Fibroblast of gingiva (primary cell): ENCODE measurements at regions not wholly inside any gene's neighbourhood (a gene's known extent, or its start where the extent isn't known, plus 50 kb on each side); places are given as distances from the start of the nearest gene placed in this dataset.
"Not testable (repeated sequence)": the region's sequence is repeated elsewhere in the genome, so short reads cannot be mapped to it uniquely, and the experiment has no call there.

Experiments used
- DNase-seq: peaks from one replicate; pipeline ENCODE4 v3.0.0-alpha.2; 2011; ENCODE audit warnings: low read depth

GRCh38 chr16:86716649-86717048 is 138.3 kb downstream of the FOXL1 start:
- no peak for DNase-seq

GRCh38 chr16:86718118-86718517 is 139.8 kb downstream of the FOXL1 start:
- no peak for DNase-seq

- peak; percentile 82 for DNase-seq
Observed at GRCh38 chr16:86722970-86723369, 144.6 kb downstream of the FOXL1 start.

DNA sequence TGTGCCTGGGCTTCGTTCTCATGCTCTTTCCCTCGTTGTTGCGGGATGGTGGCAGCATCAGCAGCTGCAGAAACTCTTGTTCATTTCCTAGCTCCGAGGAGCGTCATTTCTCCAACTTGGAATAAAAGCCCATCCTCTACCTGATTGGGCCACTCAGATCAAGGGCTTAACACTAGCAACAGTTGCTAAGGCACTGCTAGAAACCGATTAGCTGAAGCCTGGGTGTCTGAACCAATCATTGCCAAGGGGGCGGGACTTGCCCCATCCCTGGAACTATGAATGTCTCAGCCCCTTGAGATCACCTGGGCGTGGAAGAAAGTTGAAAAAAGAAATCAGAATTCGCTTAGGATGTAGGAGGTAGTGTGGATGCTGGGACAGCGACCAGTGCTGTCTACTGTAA is 145.3 kb downstream of the FOXL1 start:
- no peak for DNase-seq

DNA sequence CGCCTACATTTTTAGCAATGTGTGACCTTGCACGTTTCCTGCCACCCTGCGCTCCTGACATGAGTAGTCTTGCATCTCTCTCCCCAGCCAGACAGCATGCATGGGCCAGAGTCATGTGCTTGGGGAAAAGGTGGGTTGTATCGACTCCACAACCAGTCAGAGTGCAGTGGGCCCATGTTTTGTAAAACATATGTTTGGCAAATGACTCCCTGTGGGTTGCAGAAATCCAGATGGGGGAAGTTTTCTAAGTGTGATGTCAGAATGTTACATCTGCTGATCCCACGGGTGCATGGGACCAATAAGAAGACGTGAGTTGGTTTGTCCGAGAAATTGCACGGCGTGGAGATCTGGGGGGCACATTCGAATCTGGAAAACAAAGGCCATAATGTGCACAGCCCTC is 147.1 kb downstream of the FOXL1 start:
- DNase-seq = peak; percentile 31

DNA sequence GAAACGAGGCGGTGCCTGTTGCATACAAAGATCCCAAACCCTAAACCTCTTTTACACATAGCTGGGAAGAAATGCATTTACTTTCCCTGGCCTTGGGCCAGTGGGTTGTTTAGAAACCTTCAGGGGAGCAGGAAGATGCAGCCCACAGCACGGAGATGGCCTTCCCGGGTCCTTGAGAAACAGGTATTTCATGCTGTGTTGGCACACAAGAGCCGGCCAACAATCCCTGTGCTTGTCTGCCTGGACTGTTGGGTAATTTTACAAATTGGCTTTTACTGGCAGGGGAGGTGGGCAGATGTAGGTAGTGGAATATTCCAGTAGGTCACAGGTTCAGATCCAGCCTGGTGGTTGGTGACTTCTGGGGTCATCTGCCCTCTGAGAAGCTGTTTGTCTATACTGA is 148.0 kb downstream of the FOXL1 start:
- no peak for DNase-seq

GRCh38 chr16:86727131-86727530 is 148.8 kb downstream of the FOXL1 start:
- no peak for DNase-seq

DNA sequence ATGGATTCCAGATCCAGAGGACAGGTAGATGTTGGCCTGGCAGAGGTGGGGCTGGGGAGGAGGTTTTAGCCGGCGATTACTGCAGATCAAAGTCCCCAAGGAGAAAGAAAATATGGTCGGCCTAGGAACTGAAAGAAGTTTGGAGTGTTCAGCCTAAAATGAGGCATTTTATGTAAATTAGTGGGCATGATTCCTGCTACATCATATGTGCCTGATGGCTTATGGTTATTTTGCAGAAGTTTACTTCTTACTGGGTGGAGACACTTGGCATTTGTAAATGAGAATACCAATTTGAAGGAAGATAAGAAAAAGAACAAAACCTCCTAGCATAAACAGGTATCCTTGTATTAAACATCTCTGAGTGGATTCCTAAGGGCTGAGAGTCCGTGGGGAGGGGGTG is 149.3 kb downstream of the FOXL1 start:
- DNase-seq = no peak

GRCh38 chr16:86729686-86730085 is 151.3 kb downstream of the FOXL1 start:
- no peak for DNase-seq

- DNase-seq = no peak
Observed at GRCh38 chr16:86730086-86730485, 151.7 kb downstream of the FOXL1 start.

- DNase-seq = no peak
Observed at GRCh38 chr16:86730597-86730996, 152.2 kb downstream of the FOXL1 start.

- DNase-seq = peak; percentile 27
Observed at GRCh38 chr16:86732621-86733295, 154.4 kb downstream of the FOXL1 start.

DNA sequence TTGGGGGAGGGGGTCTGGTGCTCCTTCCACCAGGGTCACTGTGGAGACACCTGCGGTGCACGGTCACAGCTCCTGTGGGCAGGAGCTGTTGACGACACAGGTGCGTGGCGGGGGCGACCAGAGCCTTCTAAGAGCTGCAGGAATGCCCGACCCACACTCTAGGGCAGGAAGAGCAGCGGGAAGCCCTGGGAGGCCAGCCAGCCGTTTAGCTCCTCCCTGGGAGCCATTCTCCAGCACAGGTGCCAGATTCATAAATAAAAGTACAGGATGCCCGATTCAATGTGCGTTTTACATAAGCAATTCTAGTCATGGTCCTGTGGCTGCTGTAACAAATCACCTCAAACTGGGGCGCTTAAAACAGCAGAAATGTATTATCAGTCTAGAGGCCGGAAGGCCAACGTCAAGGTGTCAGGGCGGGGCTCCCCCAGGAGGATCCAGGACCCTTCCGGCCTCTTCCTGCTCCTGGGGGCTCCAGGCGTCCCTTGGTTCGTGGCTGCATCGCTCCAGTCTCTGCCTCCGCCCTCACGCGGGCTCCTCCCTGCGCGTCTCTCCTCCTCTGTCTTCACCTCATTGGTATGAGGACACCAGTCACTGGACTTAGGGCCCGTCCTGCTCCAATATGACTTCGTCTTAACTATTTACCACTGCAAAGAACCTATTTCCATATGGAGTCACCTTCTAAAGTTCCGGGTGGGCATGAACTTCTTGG is 155.4 kb downstream of the FOXL1 start:
- DNase-seq = no peak

DNA sequence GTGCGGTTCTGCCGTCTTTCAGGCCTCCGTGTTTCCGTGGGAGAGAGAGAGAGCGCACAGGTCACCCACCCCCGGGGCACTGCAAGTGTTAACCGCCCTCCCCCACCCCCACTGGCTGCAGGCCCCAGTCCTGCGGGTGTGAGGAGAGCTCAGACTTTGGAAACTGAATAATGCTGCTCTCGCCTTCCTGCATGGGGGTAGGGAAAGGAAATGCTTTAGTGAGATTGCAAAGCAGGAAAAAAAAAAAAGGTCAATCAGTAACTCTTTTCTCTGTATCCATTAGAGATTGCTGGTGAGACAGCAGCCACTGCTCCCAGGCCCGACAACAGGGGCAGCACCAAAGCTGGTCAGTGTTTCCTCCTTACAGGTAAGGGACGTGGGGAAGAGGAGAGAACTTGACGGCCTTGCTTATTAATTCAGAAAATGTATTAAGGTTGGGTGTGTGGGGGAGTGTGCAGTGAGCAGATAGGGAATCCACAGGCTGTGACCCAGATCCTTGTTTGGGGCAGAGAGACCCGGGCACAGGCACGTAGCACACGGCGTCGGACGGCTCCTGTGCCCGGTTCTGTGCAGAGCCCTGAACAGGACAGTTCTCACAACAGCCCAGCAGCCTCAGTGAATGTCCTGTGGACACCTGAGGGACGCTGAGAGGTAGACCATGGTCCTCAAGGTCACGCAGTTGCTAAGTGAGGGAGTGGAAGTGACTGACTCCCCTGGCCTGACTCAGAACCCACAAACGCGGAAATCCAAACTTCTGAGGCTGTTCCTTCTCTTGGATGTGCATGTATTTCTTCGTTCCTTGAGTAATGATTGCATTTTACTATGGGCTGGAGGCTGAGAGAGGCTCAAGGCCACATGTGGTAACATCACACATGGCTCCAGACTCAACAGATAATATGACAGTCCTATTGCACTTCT is 156.5 kb downstream of the FOXL1 start:
- no peak for DNase-seq

DNA sequence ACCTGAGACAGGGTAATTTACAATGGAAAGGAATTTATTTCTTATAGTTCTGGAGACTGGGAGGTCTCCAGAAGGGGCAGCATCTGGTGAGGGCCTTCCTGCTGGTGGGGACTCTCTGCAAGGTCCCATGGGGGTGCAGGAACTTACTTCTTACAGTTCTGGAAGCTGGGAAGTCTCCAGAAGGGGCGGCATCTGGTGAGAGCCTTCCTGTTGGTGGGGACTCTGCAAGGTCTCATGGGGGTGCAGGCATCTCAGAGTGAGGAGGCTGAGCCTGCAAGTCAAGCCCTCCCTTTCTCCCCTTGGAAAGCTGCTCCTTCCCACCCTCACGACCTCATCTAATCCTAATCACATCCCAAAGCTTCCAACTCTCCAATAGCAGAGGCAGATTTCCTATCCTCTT is 157.4 kb downstream of the FOXL1 start:
- DNase-seq = no peak

DNA sequence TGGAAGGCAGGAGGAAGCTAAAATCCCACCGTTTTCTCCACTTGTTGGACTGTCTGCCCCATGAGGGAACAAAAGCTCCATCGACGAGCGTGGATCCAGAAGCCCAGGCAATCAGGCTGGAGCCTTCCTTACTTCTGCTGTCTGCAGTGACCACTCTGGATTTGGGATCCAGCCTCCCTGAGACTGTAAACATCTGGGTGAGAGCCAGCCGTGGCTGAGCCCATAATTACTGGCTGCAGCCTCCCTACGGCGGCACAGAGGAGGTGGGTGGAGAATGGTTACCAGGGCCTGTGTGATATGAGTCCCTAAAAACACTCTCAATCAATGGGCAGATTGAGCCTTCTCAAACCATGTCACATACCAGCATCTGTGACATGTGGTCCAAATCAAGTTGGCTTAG is 158.2 kb downstream of the FOXL1 start:
- DNase-seq = no peak

- DNase-seq = no peak
Observed at GRCh38 chr16:86737083-86737482, 158.7 kb downstream of the FOXL1 start.

- not testable (repeated sequence) for DNase-seq
Observed at GRCh38 chr16:86738322-86738721, 160.0 kb downstream of the FOXL1 start.

- no peak for DNase-seq
Observed at GRCh38 chr16:86739178-86739577, 160.8 kb downstream of the FOXL1 start.

DNA sequence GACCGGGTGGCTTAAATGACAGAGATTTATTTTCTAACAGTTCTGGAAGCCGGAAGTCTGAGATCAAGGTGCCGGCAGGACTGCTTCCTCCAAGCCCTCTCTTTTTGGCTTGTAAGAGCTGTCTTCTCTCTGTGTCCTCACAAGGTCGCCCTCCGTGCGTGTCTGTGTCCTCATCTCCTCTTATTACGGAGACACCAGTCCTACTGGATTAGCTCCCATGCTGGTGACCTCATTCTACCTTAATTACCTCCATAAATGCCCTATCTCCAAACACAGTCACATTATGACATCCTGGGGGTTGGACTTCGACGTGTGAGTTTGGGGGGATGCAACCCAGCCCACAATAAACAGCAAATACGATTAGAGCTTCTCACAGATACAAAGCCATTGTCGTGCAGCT is 161.5 kb downstream of the FOXL1 start:
- DNase-seq = no peak

DNA sequence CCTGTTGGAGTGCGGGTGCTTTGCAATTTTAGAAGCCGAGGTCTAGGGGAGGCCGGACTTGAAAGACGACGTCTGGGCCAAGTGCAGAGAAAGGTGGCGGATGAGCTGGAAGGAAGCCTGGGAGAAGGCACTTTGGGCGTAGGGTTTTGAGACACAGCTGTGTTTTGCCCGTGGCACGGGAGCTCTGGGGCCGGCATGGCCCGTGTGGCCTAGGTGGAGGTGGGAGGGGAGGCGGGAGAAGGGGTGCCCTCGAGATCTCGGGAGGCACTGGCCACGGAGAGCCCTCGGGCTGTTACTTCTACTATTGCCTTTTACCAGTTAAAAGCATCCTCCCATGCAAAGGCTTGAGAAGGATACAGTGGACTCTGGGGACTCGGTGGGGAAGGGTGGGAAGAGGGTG is 161.9 kb downstream of the FOXL1 start:
- no peak for DNase-seq

DNA sequence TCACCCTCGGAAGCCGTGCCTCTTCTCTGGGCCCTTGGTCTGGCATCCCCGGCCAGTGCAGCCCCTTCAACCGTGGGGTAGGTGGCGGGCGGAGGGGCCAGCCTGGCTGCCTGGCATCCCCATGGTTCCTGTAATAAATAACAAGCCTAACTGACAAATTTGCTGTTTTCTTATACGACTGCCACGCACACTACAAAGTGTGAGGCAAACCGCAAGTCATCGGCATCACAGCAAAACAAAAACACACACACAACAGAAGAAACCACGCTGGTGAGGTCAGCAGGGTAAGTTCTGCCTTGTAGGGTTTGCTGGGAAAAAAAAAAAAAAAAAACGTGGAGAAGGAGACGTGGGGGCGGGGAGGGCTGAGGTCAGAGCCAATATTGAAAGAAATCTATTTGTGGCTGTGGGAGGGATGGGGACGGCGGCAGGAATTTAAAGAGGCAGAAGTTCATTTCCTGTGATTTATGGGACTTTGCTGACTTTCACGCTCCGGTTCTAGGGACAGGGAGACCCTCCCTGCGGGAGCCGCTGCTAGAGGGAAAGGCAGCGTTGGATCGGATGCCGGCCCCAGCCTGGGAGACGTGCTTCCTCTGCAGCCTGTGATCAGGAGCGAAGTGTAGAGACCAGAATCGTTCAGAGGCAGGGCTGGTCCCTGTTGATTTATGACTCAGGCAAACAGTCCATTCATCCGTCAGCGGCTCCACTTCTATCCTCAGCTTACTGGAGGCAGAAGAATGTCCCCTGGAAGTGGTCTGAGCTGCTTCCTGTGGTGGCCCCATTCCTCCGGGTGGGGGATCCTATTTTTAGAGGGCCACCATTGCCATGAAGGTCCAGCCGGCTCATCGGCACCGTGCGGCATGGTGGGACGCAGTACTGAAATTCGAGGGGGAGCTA is 162.8 kb downstream of the FOXL1 start:
- peak; percentile 75 for DNase-seq
